ENCODE measurements at regions not wholly inside any gene's neighbourhood (a gene's known extent, or its start where the extent isn't known, plus 50 kb on each side); places are given as distances from the start of the nearest gene placed in this dataset.

GRCh38 chr1:229889031-229889517 is 178.0 kb upstream of the GALNT2 start:
- Histone ChIP-seq H4K20me1 (ENCODE audit: insufficient read depth) (no peaks in the 10 kb centered on the region), H3K4me1 (ENCODE audit: control insufficient read depth in 1 of 2, insufficient read depth in 2 of 2, low read depth in 1 of 2, low read length in 1 of 2) (peaks cover 0 to 18% of the 10 kb centered on the region in 2 experiments; a peak in 1 of 4 replicates), H3K9ac (no peak overlapping the region), H3K4me3 (ENCODE audit: low read depth in 2 of 2, low read length in 1 of 2) (no peak overlapping the region), H3K9me2 (no peaks in the 10 kb centered on the region), H3K9me3 (no peaks in the 10 kb centered on the region), H3K4me2 (no peak overlapping the region), H3K27me3 (ENCODE audit: insufficient read depth) (no peaks in the 10 kb centered on the region), H3F3A (replicated peaks; ENCODE audit: insufficient read depth) (no peaks in the 10 kb centered on the region), H3K27ac (ENCODE audit: low read depth in 2 of 2, low read length in 1 of 2) (no peak overlapping the region), H3K36me3 (replicated peaks in 1 of 2; ENCODE audit: control insufficient read depth in 1 of 2, insufficient read depth in 2 of 2, low read length in 1 of 2) (no peaks in the 10 kb centered on the region), H2AFZ (ENCODE audit: low read depth) (no peak overlapping the region), H3K79me2 (ENCODE audit: insufficient read depth) (no peaks in the 10 kb centered on the region)
- TF ChIP-seq GABPA (IDR thresholded peaks at IDR 0.05; ENCODE audit: low read depth) = no peak
- TF ChIP-seq ZBTB33 (IDR thresholded peaks at IDR 0.05; ENCODE audit: borderline replicate concordance, low read depth) = no peak
- no peak for TF ChIP-seq POLR2AphosphoS5 (IDR thresholded peaks at IDR 0.05; ENCODE audit: low read depth, low read length)
- no peak for TF ChIP-seq RCOR1 (IDR thresholded peaks at IDR 0.05; ENCODE audit: low read length)
- TF ChIP-seq NRF1 (IDR thresholded peaks at IDR 0.05; ENCODE audit: low read depth, low read length) = no peak
- TF ChIP-seq SIN3A (IDR thresholded peaks at IDR 0.05; ENCODE audit: borderline replicate concordance, low read depth, low read length) = no peak
- no peak for TF ChIP-seq GATA2 (CRISPR knock-in tag; IDR thresholded peaks at IDR 0.05)
- TF ChIP-seq MXI1 (IDR thresholded peaks at IDR 0.05; ENCODE audit: low read depth, low read length) = no peak
- no peak for TF ChIP-seq RAD21 (IDR thresholded peaks at IDR 0.05; ENCODE audit: low read length)
- no peak for TF ChIP-seq IRF3 (IDR thresholded peaks at IDR 0.05; ENCODE audit: low read depth, low read length)
- no peak for DNase-seq
- 11% methylated on average over 1 of the region's 1 CpG for WGBS (ENCODE audit: low lambda C conversion rate)
- ChIA-PET POLR2A (no interaction called here), CTCF (interaction anchor here (0.6 kb wide), 1 partner anchor 11 kb away, joined by 3 read pairs; no protein-coding TSS in a partner anchor)

GRCh38 chr1:229891227-229891626 is 175.8 kb upstream of the GALNT2 start:
- Histone ChIP-seq H3K4me3 (ENCODE audit: low read depth in 2 of 2, low read length in 1 of 2) (no peak overlapping the region), H3K4me1 (ENCODE audit: control insufficient read depth in 1 of 2, insufficient read depth in 2 of 2, low read depth in 1 of 2, low read length in 1 of 2) (peaks cover 0 to 12% of the 10 kb centered on the region in 2 experiments; a peak in 1 of 4 replicates), H3F3A (replicated peaks; ENCODE audit: insufficient read depth) (no peaks in the 10 kb centered on the region), H3K79me2 (ENCODE audit: insufficient read depth) (no peaks in the 10 kb centered on the region), H3K27me3 (ENCODE audit: insufficient read depth) (no peaks in the 10 kb centered on the region), H2AFZ (ENCODE audit: low read depth) (no peak overlapping the region), H4K20me1 (ENCODE audit: insufficient read depth) (no peaks in the 10 kb centered on the region), H3K36me3 (replicated peaks in 1 of 2; ENCODE audit: control insufficient read depth in 1 of 2, insufficient read depth in 2 of 2, low read length in 1 of 2) (no peaks in the 10 kb centered on the region), H3K9ac (no peak overlapping the region), H3K9me3 (no peaks in the 10 kb centered on the region), H3K27ac (ENCODE audit: low read depth in 2 of 2, low read length in 1 of 2) (no peak overlapping the region), H3K9me2 (no peaks in the 10 kb centered on the region), H3K4me2 (no peak overlapping the region)
- DNase-seq = no peak
- CTCF ChIA-PET = interaction anchor here (1.4 kb wide), 1 partner anchor 9 kb away, joined by 3 read pairs; no protein-coding TSS in a partner anchor
- POLR2A ChIA-PET = no interaction called here
- WGBS (ENCODE audit: low lambda C conversion rate) = 27% methylated on average over 2 of the region's 2 CpGs
- TF ChIP-seq NFIC (IDR thresholded peaks at IDR 0.05; ENCODE audit: borderline replicate concordance) (no peak), POLR2AphosphoS5 (IDR thresholded peaks at IDR 0.05; ENCODE audit: low read depth, low read length) (no peak), USF2 (IDR thresholded peaks at IDR 0.05; ENCODE audit: borderline replicate concordance, low read depth, low read length) (no peak), YY1 (IDR thresholded peaks at IDR 0.05; ENCODE audit: low read depth) (no peak), ZBTB33 (IDR thresholded peaks at IDR 0.05; ENCODE audit: borderline replicate concordance, low read depth) (no peak), NRF1 (IDR thresholded peaks at IDR 0.05; ENCODE audit: low read depth, low read length) (no peak), TAF1 (IDR thresholded peaks at IDR 0.05; ENCODE audit: borderline replicate concordance, low read depth, low read length) (no peak), ELF1 (IDR thresholded peaks at IDR 0.05) (no peak), GABPA (IDR thresholded peaks at IDR 0.05; ENCODE audit: low read depth) (no peak), EZH2phosphoT487 (IDR thresholded peaks at IDR 0.05; ENCODE audit: borderline replicate concordance, low read depth) (no peak), TCF12 (IDR thresholded peaks at IDR 0.05) (no peak), JUND (IDR thresholded peaks at IDR 0.05) (no peak), FOSL2 (IDR thresholded peaks at IDR 0.05; ENCODE audit: borderline replicate concordance, low read depth) (no peak), RFX5 (IDR thresholded peaks at IDR 0.05; ENCODE audit: low read length) (no peak)

Data from SK-N-SH (cell line).